DOHH2 (cell line): ENCODE measurements at regions not wholly inside any gene's neighbourhood (a gene's known extent, or its start where the extent isn't known, plus 50 kb on each side); places are given as distances from the start of the nearest gene placed in this dataset.

Experiments used
- H3F3A ChIP-seq: fragments of 200-600 bp; sonication (generic), shearing (Covaris generic); 2 replicates; pipeline ENCODE4 v1.6.0; 2016; ENCODE audit warnings: antibody characterized with exemption, mild to moderate bottlenecking; ENCODE audit not compliant: control insufficient read depth, insufficient read depth
- H3K27ac ChIP-seq: fragments of 200-600 bp; sonication (generic); 2 replicates; pipeline ENCODE4 v1.5.1; 2014; ENCODE audit warnings: low read depth, mild to moderate bottlenecking, low read length, moderate library complexity
- H3K27me3 ChIP-seq: fragments of 200-600 bp; sonication (generic); 2 replicates; pipeline ENCODE4 v1.6.1; 2014; ENCODE audit warnings: mild to moderate bottlenecking, low read length, mixed read lengths; ENCODE audit not compliant: control insufficient read depth
- H3K36me3 ChIP-seq: fragments of 200-600 bp; sonication (generic); 2 replicates; pipeline ENCODE4 v1.6.1; 2014; ENCODE audit warnings: mild to moderate bottlenecking, low read length, moderate library complexity, mixed read lengths; ENCODE audit not compliant: control insufficient read depth
- H3K4me1 ChIP-seq: fragments of 200-600 bp; sonication (generic); 2 replicates; pipeline ENCODE4 v1.6.1; 2014; ENCODE audit warnings: mild to moderate bottlenecking, low read length, mixed read lengths; ENCODE audit not compliant: control insufficient read depth
- H3K4me2 ChIP-seq: fragments of 200-600 bp; sonication (generic); 2 replicates; pipeline ENCODE4 v1.6.0; 2014; ENCODE audit warnings: mild to moderate bottlenecking, low read length, moderate library complexity
- H3K4me3 ChIP-seq: fragments of 200-600 bp; sonication (generic); 2 replicates; pipeline ENCODE4 v1.5.1; 2014; ENCODE audit warnings: mild to moderate bottlenecking, low read length, mixed read lengths
- H3K79me2 ChIP-seq: fragments of 200-600 bp; sonication (generic); 2 replicates; pipeline ENCODE4 v1.6.1; 2014; ENCODE audit warnings: mild to moderate bottlenecking, low read length, mixed read lengths; ENCODE audit not compliant: control insufficient read depth
- H3K9me2 ChIP-seq: fragments of 200-600 bp; sonication (generic); replicated peaks from 2 replicates; pipeline ENCODE4 v1.6.1; 2014; ENCODE audit warnings: mild to moderate bottlenecking, low read length, mixed read lengths; ENCODE audit not compliant: control insufficient read depth
- H3K9me3 ChIP-seq: fragments of 200-600 bp; sonication (generic); 2 replicates; pipeline ENCODE4 v1.6.1; 2014; ENCODE audit warnings: antibody characterized with exemption, low read length, mixed read lengths; ENCODE audit not compliant: control insufficient read depth, insufficient read depth
- H4K20me1 ChIP-seq: fragments of 200-600 bp; sonication (generic); 2 replicates; pipeline ENCODE4 v1.6.0; 2014; ENCODE audit warnings: low read depth, mild to moderate bottlenecking, antibody characterized with exemption, low read length, moderate library complexity; ENCODE audit not compliant: control insufficient read depth, insufficient read depth
- EZH2phosphoT487 ChIP-seq: fragments of 200-600 bp; sonication (generic); IDR thresholded peaks from 2 replicates; pipeline ENCODE4 v1.6.1; 2017; ENCODE audit warnings: borderline replicate concordance, mild to moderate bottlenecking, antibody characterized with exemption, low read length, moderate library complexity, mixed read lengths
- TF ChIP-seq, protein P1 (sequence below): fragments of 200-600 bp; sonication (generic); IDR thresholded peaks from one replicate; pipeline ENCODE4 v1.5.1; 2014; ENCODE audit warnings: antibody characterized with exemption, mild to moderate bottlenecking, low read depth, low read length; ENCODE audit not compliant: poor library complexity, severe bottlenecking

DNA sequence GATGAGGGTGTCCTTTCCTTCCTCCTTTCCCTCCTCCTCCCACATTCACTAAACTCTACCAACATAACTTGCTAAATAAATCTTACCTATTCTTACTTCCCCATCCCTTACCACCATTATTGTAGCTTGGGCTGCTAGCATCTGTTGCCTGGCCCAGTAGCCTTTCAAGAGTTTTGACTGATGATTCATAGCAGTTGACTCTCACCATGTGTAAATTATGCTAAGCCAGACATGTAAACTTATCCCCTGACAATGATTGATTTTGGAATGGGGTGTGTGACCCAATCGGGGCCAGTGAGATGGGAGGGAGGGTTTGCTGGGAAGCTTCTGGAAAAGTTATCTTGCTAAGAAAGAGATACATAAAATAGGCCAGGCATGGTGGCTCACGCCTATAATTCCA is 161.8 kb upstream of the SPRY4 start:
- H3K4me1 ChIP-seq: no peaks in the 10 kb centered on the region
- H3F3A ChIP-seq: no peaks in the 10 kb centered on the region
- no peaks in the 10 kb centered on the region for H3K79me2 ChIP-seq
- H3K9me3 ChIP-seq: no peaks in the 10 kb centered on the region
- H3K4me2 ChIP-seq: no peak overlapping the region
- no peaks in the 10 kb centered on the region for H3K27me3 ChIP-seq
- H4K20me1 ChIP-seq: no peaks in the 10 kb centered on the region
- no peaks in the 10 kb centered on the region for H3K9me2 ChIP-seq
- no peaks in the 10 kb centered on the region for H3K36me3 ChIP-seq
- TF ChIP-seq, protein P1, sequence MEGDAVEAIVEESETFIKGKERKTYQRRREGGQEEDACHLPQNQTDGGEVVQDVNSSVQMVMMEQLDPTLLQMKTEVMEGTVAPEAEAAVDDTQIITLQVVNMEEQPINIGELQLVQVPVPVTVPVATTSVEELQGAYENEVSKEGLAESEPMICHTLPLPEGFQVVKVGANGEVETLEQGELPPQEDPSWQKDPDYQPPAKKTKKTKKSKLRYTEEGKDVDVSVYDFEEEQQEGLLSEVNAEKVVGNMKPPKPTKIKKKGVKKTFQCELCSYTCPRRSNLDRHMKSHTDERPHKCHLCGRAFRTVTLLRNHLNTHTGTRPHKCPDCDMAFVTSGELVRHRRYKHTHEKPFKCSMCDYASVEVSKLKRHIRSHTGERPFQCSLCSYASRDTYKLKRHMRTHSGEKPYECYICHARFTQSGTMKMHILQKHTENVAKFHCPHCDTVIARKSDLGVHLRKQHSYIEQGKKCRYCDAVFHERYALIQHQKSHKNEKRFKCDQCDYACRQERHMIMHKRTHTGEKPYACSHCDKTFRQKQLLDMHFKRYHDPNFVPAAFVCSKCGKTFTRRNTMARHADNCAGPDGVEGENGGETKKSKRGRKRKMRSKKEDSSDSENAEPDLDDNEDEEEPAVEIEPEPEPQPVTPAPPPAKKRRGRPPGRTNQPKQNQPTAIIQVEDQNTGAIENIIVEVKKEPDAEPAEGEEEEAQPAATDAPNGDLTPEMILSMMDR: no peak
- TF ChIP-seq EZH2phosphoT487: no peak
- no peak overlapping the region for H3K4me3 ChIP-seq
- H3K27ac ChIP-seq: no peak overlapping the region

DNA sequence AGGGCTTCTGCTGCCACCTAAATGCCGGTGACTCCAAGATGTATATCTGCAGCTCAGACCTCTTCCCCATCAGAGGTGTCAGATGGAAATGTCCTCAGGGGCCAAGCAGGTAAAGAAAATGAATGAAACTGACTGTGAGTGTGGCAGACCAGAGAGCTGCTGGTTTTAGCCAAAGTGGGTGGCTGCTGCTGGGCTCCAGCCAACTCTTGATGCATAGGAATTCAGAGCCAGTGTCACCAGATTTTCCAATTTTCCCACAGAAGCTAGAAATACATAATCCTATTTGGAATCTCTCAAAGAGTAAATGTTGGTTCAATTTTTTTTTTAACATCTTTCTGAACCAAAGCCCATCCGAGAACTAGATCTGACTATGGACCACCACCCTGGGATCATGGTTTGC is 161.2 kb upstream of the SPRY4 start:
- Histone ChIP-seq H3K36me3 (no peaks in the 10 kb centered on the region), H3K9me2 (no peaks in the 10 kb centered on the region), H3K79me2 (no peaks in the 10 kb centered on the region), H3K27me3 (no peaks in the 10 kb centered on the region), H3K27ac (no peak overlapping the region), H4K20me1 (no peaks in the 10 kb centered on the region), H3K4me3 (no peak overlapping the region), H3F3A (no peaks in the 10 kb centered on the region), H3K4me2 (no peak overlapping the region), H3K9me3 (no peaks in the 10 kb centered on the region), H3K4me1 (no peaks in the 10 kb centered on the region)
- TF ChIP-seq EZH2phosphoT487: no peak
- TF ChIP-seq, protein P1: no peak

DNA sequence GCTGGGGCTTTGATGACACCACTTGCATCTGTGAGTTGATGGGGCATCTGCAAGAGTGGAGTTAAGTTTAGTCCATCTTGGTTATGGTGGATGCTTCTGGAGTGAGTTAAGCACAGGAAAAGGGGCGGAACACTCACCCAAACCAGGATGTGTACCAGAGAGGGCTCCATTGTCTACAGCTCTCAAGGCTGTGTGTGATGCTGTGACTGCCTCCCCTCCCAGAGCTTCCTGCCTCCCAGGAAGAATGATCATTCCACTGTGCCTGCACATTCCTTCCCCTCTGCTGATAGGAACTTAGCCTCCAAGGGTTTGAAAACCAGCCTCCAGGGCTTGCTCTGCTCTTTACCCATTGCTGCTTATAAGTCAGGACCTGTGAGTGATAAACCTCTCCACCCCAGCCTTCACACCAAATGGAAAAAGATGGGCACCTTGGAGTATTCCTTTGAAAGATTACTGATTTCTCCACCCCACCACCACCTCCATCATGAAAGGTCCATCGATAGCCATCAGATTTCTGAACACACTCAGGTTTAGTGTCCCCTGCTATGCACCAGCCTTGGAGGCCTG is 160.1 kb upstream of the SPRY4 start:
- no peaks in the 10 kb centered on the region for H3K4me1 ChIP-seq
- no peak overlapping the region for H3K4me3 ChIP-seq
- TF ChIP-seq EZH2phosphoT487: no peak
- TF ChIP-seq, protein P1: no peak
- H3K9me3 ChIP-seq: no peaks in the 10 kb centered on the region
- no peak overlapping the region for H3K27ac ChIP-seq
- no peak overlapping the region for H3K4me2 ChIP-seq
- no peaks in the 10 kb centered on the region for H3K79me2 ChIP-seq
- no peaks in the 10 kb centered on the region for H3K9me2 ChIP-seq
- H4K20me1 ChIP-seq: no peaks in the 10 kb centered on the region
- H3K36me3 ChIP-seq: no peaks in the 10 kb centered on the region
- H3K27me3 ChIP-seq: no peaks in the 10 kb centered on the region
- H3F3A ChIP-seq: no peaks in the 10 kb centered on the region
